B cell (primary cell): ENCODE measurements at regions not wholly inside any gene's neighbourhood (a gene's known extent, or its start where the extent isn't known, plus 50 kb on each side); places are given as distances from the start of the nearest gene placed in this dataset.

Source experiments
- ATAC-seq: fragments of 200-7000 bp; cut with Tn5 transposase; one replicate; pipeline ENCODE4 v1.10.0; 2021; ENCODE audit warnings: low read depth, mild to moderate bottlenecking, moderate number of reproducible peaks, moderate library complexity
- CTCF ChIA-PET: fragments of 350-600 bp; sonication (Branson Sonifier 250); formaldehyde crosslinking; loops from one replicate; lab custom pipeline; 2021; ENCODE audit warnings: antibody characterized with exemption, inconsistent platforms; lab: Charles Lee
- POLR2A ChIA-PET: fragments of 350-600 bp; sonication (Branson Sonifier 250); formaldehyde crosslinking; loops from one replicate; lab custom pipeline; 2021; ENCODE audit warnings: antibody characterized with exemption; lab: Charles Lee
- DNase-seq: peaks from one replicate; pipeline ENCODE4 v3.0.0; 2013
- H2AFZ ChIP-seq: 2 replicates; pipeline ENCODE4 v1.6.1; 2012; ENCODE audit warnings: mild to moderate bottlenecking, low read depth, low read length; ENCODE audit not compliant: insufficient read depth, poor library complexity, severe bottlenecking
- H3K27ac ChIP-seq, 2 donors: 1 replicate in 1 of 2; 2 replicates in 1 of 2; pipeline ENCODE4 v1.5.1; 2012 to 2013; ENCODE audit warnings: low read length in 2 of 2, mild to moderate bottlenecking in 2 of 2, moderate library complexity in 1 of 2
- H3K27me3 ChIP-seq, 4 experiments: fragments of 200-600 bp in 1 of 4; sonication (generic) in 1 of 4; replicated peaks in 1 of 4; 1 replicate in 2 of 4; 2 replicates in 2 of 4; pipeline versions ENCODE4 v1.6.1 to v1.7.0; 2013 to 2016; ENCODE audit warnings: low read length in 3 of 4, mild to moderate bottlenecking in 2 of 4, mixed read lengths in 1 of 4, moderate library complexity in 1 of 4; ENCODE audit not compliant: insufficient read depth in 4 of 4, control insufficient read depth in 3 of 4; ENCODE audit errors: control extremely low read depth in 1 of 4
- H3K36me3 ChIP-seq, 2 experiments: replicated peaks in 1 of 2; 1 replicate in 1 of 2; 2 replicates in 1 of 2; pipeline versions ENCODE4 v1.6.1 to v1.7.1; 2013; ENCODE audit warnings: low read length in 1 of 2; ENCODE audit not compliant: insufficient read depth in 2 of 2, control insufficient read depth in 1 of 2; ENCODE audit errors: control extremely low read depth in 1 of 2, extremely low read depth in 1 of 2
- H3K4me1 ChIP-seq, 2 donors: fragments of 200-600 bp in 1 of 2; sonication (generic) in 1 of 2; 1 replicate in 1 of 2; 2 replicates in 1 of 2; pipeline versions ENCODE4 v1.5.1 to v1.6.1; 2013 to 2017; ENCODE audit warnings: low read length in 2 of 2; ENCODE audit not compliant: control insufficient read depth in 2 of 2, insufficient read depth in 2 of 2
- H3K4me2 ChIP-seq: replicated peaks from 2 replicates; pipeline ENCODE3; 2012; ENCODE audit warnings: mild to moderate bottlenecking, low read depth, low read length; ENCODE audit not compliant: poor library complexity, severe bottlenecking
- H3K4me3 ChIP-seq, 5 experiments: fragments of 200-600 bp in 1 of 5; sonication (generic) in 1 of 5; 1 replicate in 3 of 5; 2 replicates in 2 of 5; pipeline versions ENCODE4 v1.5.1 to v1.7.0; 2011 to 2016; ENCODE audit warnings: low read length in 4 of 5, mild to moderate bottlenecking in 4 of 5, low read depth in 2 of 5, control low read depth in 1 of 5, moderate library complexity in 1 of 5; ENCODE audit not compliant: insufficient read depth in 1 of 5; ENCODE audit errors: control extremely low read depth in 1 of 5, extremely low read depth in 1 of 5
- H3K79me2 ChIP-seq: fragments of 200-600 bp; sonication (generic); one replicate; pipeline ENCODE4 v1.6.0; 2016; ENCODE audit warnings: low read length; ENCODE audit not compliant: control insufficient read depth, insufficient read depth
- H3K9ac ChIP-seq: fragments of 200-600 bp; sonication (generic); 2 replicates; pipeline ENCODE4 v1.6.1; 2017; ENCODE audit warnings: mild to moderate bottlenecking, low read length, moderate library complexity
- H3K9me3 ChIP-seq, 3 donors: one replicate each; pipeline versions ENCODE4 v1.6.1 to v1.7.1; 2013; ENCODE audit warnings: low read length in 2 of 3; ENCODE audit not compliant: control insufficient read depth in 2 of 3, insufficient read depth in 1 of 3; ENCODE audit errors: control extremely low read depth in 1 of 3
- H4K20me1 ChIP-seq: 2 replicates; pipeline ENCODE4 v1.6.0; 2012; ENCODE audit warnings: mild to moderate bottlenecking, low read length; ENCODE audit not compliant: insufficient read depth, control insufficient read depth, poor library complexity, severe bottlenecking
- H3K27ac Mint-ChIP-seq: one replicate; pipeline ENCODE4 v1.8.0; 2021; ENCODE audit warnings: mixed read lengths
- H3K27me3 Mint-ChIP-seq: one replicate; pipeline ENCODE4 v1.8.0; 2021; ENCODE audit warnings: mixed read lengths
- H3K4me1 Mint-ChIP-seq: one replicate; pipeline ENCODE4 v1.8.0; 2021; ENCODE audit warnings: mixed read lengths
- H3K4me3 Mint-ChIP-seq: one replicate; pipeline ENCODE4 v1.8.0; 2021; ENCODE audit warnings: mixed read lengths
- H3K9me3 Mint-ChIP-seq: one replicate; pipeline ENCODE4 v1.8.0; 2022; ENCODE audit warnings: mixed read lengths; ENCODE audit not compliant: insufficient read depth
- CTCF ChIP-seq: fragments of 200-600 bp; IDR thresholded peaks from one replicate; pipeline ENCODE4 v1.8.0; 2022; ENCODE audit warnings: antibody characterized with exemption, mild to moderate bottlenecking
- EZH2 ChIP-seq: IDR thresholded peaks from 2 replicates; pipeline ENCODE4 v1.6.1; 2012; ENCODE audit warnings: borderline replicate concordance, low read depth, mild to moderate bottlenecking, moderate library complexity, low read length; ENCODE audit not compliant: insufficient read depth, poor library complexity, severe bottlenecking
- WGBS: methylation state at CpG from one replicate; pipeline ENCODE4 v1.1.5; 2013; ENCODE audit warnings: missing lambda C conversion rate; ENCODE audit not compliant: insufficient coverage; 5-methylcytosine and 5-hydroxymethylcytosine counted together
- intact Hi-C: fragments of 100-400 bp; cut with micrococcal nuclease; formaldehyde crosslinking; loops from one replicate; pipeline ENCODE4 v1.10.0; 2022

- H3K9me3 Mint-ChIP-seq, result no peaks in the 10 kb centered on the region
- POLR2A ChIA-PET, result interaction anchor here (0.6 kb wide), 1 partner anchor 1597 kb away, joined by 3 read pairs; no protein-coding TSS in a partner anchor
- 85% methylated on average over 12 of the region's 19 CpGs for WGBS
- intact Hi-C loops, result no loop called here
- no peak overlapping the region for H3K4me3 Mint-ChIP-seq
- no peaks in the 10 kb centered on the region for H3K36me3 ChIP-seq
- H3K4me3 ChIP-seq, result no peak overlapping the region
- no peaks in the 10 kb centered on the region for H3K79me2 ChIP-seq
- H3K9me3 ChIP-seq, result no peaks in the 10 kb centered on the region
- peaks cover 0 to 22% (median 7%) of the 10 kb centered on the region in 4 experiments for H3K27me3 ChIP-seq
- no peaks in the 10 kb centered on the region for H4K20me1 ChIP-seq
- CTCF ChIA-PET, result no interaction called here
- H3K4me1 Mint-ChIP-seq, result no peaks in the 10 kb centered on the region
- no peak overlapping the region for H3K4me2 ChIP-seq
- DNase-seq (no peak), ATAC-seq (no peak)
- H3K4me1 ChIP-seq, result no peaks in the 10 kb centered on the region
- TF ChIP-seq CTCF (no peak), EZH2 (no peak)
- no peak overlapping the region for H2AFZ ChIP-seq
- H3K9ac ChIP-seq, result no peak overlapping the region
- peaks cover 34% of the 10 kb centered on the region for H3K27me3 Mint-ChIP-seq
- H3K27ac ChIP-seq, result no peak overlapping the region
- H3K27ac Mint-ChIP-seq, result no peak overlapping the region
These were observed 304.8 kb downstream of the IRF8 start for GRCh38 chr16:86203557-86204275.

- Mint-ChIP-seq H3K9me3 (no peaks in the 10 kb centered on the region), H3K27me3 (peaks cover 22% of the 10 kb centered on the region), H3K27ac (no peak overlapping the region), H3K4me1 (peaks cover 2% of the 10 kb centered on the region), H3K4me3 (no peak overlapping the region)
- no peaks in the 10 kb centered on the region for H3K79me2 ChIP-seq
- H4K20me1 ChIP-seq, result no peaks in the 10 kb centered on the region
- POLR2A ChIA-PET, result no interaction called here
- peaks cover 0 to 10% (median 0%) of the 10 kb centered on the region in 4 experiments for H3K27me3 ChIP-seq
- CTCF ChIA-PET, result no interaction called here
- H3K9me3 ChIP-seq, result peaks cover 0 to 5% (median 0%) of the 10 kb centered on the region in 3 donors
- DNase-seq (no peak), ATAC-seq (no peak)
- H3K4me3 ChIP-seq, result no peak overlapping the region
- no peaks in the 10 kb centered on the region for H3K36me3 ChIP-seq
- H3K4me2 ChIP-seq, result no peak overlapping the region
- no peak overlapping the region for H2AFZ ChIP-seq
- 81% methylated on average over 11 of the region's 16 CpGs for WGBS
- intact Hi-C loops, result no loop called here
- H3K9ac ChIP-seq, result no peak overlapping the region
- no peak for TF ChIP-seq CTCF
- TF ChIP-seq EZH2, result no peak
- no peaks in the 10 kb centered on the region for H3K4me1 ChIP-seq
- H3K27ac ChIP-seq, result no peak overlapping the region
These were observed 304.6 kb upstream of the FOXF1 start for GRCh38 chr16:86205521-86206245.
